HuH-7.5 (cell line): ENCODE measurements at regions not wholly inside any gene's neighbourhood (a gene's known extent, or its start where the extent isn't known, plus 50 kb on each side); places are given as distances from the start of the nearest gene placed in this dataset.
A peak's percentile ranks its signal among the peaks of the same experiment; 100 is the strongest.
"Not testable (repeated sequence)": the region's sequence is repeated elsewhere in the genome, so short reads cannot be mapped to it uniquely, and the experiment has no call there.

ENCODE experiments used
- DNase-seq: peaks from one replicate; pipeline ENCODE4 v3.0.0; 2011; ENCODE audit warnings: low spot score

GRCh38 chr20:48530957-48531356 is 296.8 kb downstream of the PREX1 start:
- no peak for DNase-seq

GRCh38 chr20:48528346-48528745 is 299.5 kb downstream of the PREX1 start:
- no peak for DNase-seq

GRCh38 chr20:48527771-48528170 is 300.0 kb downstream of the PREX1 start:
- no peak for DNase-seq

GRCh38 chr20:48526936-48527335 is 300.9 kb downstream of the PREX1 start:
- no peak for DNase-seq

- no peak for DNase-seq
These were observed 302.4 kb downstream of the PREX1 start for GRCh38 chr20:48525400-48525799.

GRCh38 chr20:48524582-48524981 is 303.2 kb downstream of the PREX1 start:
- no peak for DNase-seq

GRCh38 chr20:48523191-48523995 is 304.4 kb downstream of the PREX1 start:
- DNase-seq: peak; percentile 89

- no peak for DNase-seq
These were observed 306.7 kb downstream of the PREX1 start for GRCh38 chr20:48521121-48521520.

GRCh38 chr20:48516196-48516595 is 311.6 kb downstream of the PREX1 start:
- not testable (repeated sequence) for DNase-seq

- DNase-seq: not testable (repeated sequence)
These were observed 313.2 kb downstream of the PREX1 start for GRCh38 chr20:48514577-48514976.

- DNase-seq: not testable (repeated sequence)
These were observed 315.3 kb downstream of the PREX1 start for GRCh38 chr20:48512539-48512938.

GRCh38 chr20:48505066-48505465 is 322.7 kb downstream of the PREX1 start:
- not testable (repeated sequence) for DNase-seq

- DNase-seq: no peak
These were observed 324.5 kb downstream of the PREX1 start for GRCh38 chr20:48503166-48503815.

GRCh38 chr20:48502758-48503157 is 325.0 kb downstream of the PREX1 start:
- DNase-seq: no peak

- DNase-seq: no peak
These were observed 325.8 kb downstream of the PREX1 start for GRCh38 chr20:48502016-48502415.

GRCh38 chr20:48500900-48501299 is 326.9 kb downstream of the PREX1 start:
- not testable (repeated sequence) for DNase-seq

GRCh38 chr20:48498939-48499338 is 328.9 kb downstream of the PREX1 start:
- DNase-seq: not testable (repeated sequence)

GRCh38 chr20:48498125-48498524 is 329.7 kb downstream of the PREX1 start:
- DNase-seq: not testable (repeated sequence)

- no peak for DNase-seq
These were observed 333.8 kb downstream of the PREX1 start for GRCh38 chr20:48493966-48494365.

- not testable (repeated sequence) for DNase-seq
These were observed 334.5 kb downstream of the PREX1 start for GRCh38 chr20:48493331-48493730.

GRCh38 chr20:48492715-48493070 is 335.1 kb downstream of the PREX1 start:
- DNase-seq: no peak

- DNase-seq: no peak
These were observed 335.6 kb downstream of the PREX1 start for GRCh38 chr20:48492015-48492714.
